MM.1S (cell line): ENCODE measurements at regions not wholly inside any gene's neighbourhood (a gene's known extent, or its start where the extent isn't known, plus 50 kb on each side); places are given as distances from the start of the nearest gene placed in this dataset.

Experiments
- DNase-seq: peaks from one replicate; pipeline ENCODE4 v3.0.0-alpha.2; 2015
- H2AFZ ChIP-seq: fragments of 300-600 bp; sonication (generic); 2 replicates; pipeline ENCODE4 v1.6.0; 2016; ENCODE audit warnings: antibody characterized with exemption, low read length
- H3F3A ChIP-seq: fragments of 300-600 bp; sonication (generic); 2 replicates; pipeline ENCODE4 v1.6.1; 2016; ENCODE audit warnings: mild to moderate bottlenecking, antibody characterized with exemption, low read length, moderate library complexity, mixed read lengths; ENCODE audit not compliant: insufficient read depth
- H3K27ac ChIP-seq: fragments of 300-600 bp; sonication (generic); 2 replicates; pipeline ENCODE4 v1.5.1; 2016; ENCODE audit warnings: mild to moderate bottlenecking, low read length
- H3K27me3 ChIP-seq: fragments of 300-600 bp; sonication (generic); replicated peaks from 2 replicates; pipeline ENCODE4 v1.6.0; 2016; ENCODE audit warnings: low read length; ENCODE audit not compliant: insufficient read depth
- H3K36me3 ChIP-seq: fragments of 300-600 bp; sonication (generic); replicated peaks from 2 replicates; pipeline ENCODE4 v1.6.1; 2016; ENCODE audit warnings: mild to moderate bottlenecking, low read length, mixed read lengths; ENCODE audit not compliant: insufficient read depth
- H3K4me1 ChIP-seq: fragments of 300-600 bp; sonication (generic); 2 replicates; pipeline ENCODE4 v1.6.1; 2016; ENCODE audit warnings: low read length, mixed read lengths
- H3K4me2 ChIP-seq: fragments of 300-600 bp; sonication (generic); 2 replicates; pipeline ENCODE4 v1.6.0; 2016; ENCODE audit warnings: low read depth, low read length
- H3K4me3 ChIP-seq: fragments of 300-600 bp; sonication (generic); 2 replicates; pipeline ENCODE4 v1.5.1; 2016; ENCODE audit warnings: low read length, mixed read lengths
- H3K79me2 ChIP-seq: fragments of 300-600 bp; sonication (generic); 2 replicates; pipeline ENCODE4 v1.6.1; 2016; ENCODE audit warnings: mixed run types, low read length, mixed read lengths
- H3K9ac ChIP-seq: fragments of 300-600 bp; sonication (generic); 2 replicates; pipeline ENCODE4 v1.6.1; 2016; ENCODE audit warnings: low read length, mixed read lengths
- H3K9me2 ChIP-seq: fragments of 300-600 bp; sonication (generic); replicated peaks from 2 replicates; pipeline ENCODE4 v1.6.1; 2016; ENCODE audit warnings: mild to moderate bottlenecking, low read length, mixed read lengths; ENCODE audit not compliant: insufficient read depth
- H3K9me3 ChIP-seq: fragments of 300-600 bp; sonication (generic); replicated peaks from 2 replicates; pipeline ENCODE4 v1.6.1; 2016; ENCODE audit warnings: mild to moderate bottlenecking, low read length, mixed read lengths; ENCODE audit not compliant: insufficient read depth
- H4K20me1 ChIP-seq: fragments of 300-600 bp; sonication (generic); 2 replicates; pipeline ENCODE4 v1.6.1; 2016; ENCODE audit warnings: mild to moderate bottlenecking, low read length, moderate library complexity, mixed read lengths; ENCODE audit not compliant: insufficient read depth
- EZH2 ChIP-seq: fragments of 300-600 bp; sonication (generic); optimal IDR thresholded peaks from 2 replicates; pipeline ENCODE3; 2017; ENCODE audit warnings: low read depth, mild to moderate bottlenecking, antibody characterized with exemption, low read length, mixed read lengths
- EZH2phosphoT487 ChIP-seq: fragments of 300-600 bp; sonication (generic); IDR thresholded peaks from 2 replicates; pipeline ENCODE4 v1.6.1; 2018; ENCODE audit warnings: antibody characterized with exemption, low read length
- TF ChIP-seq, protein P1 (sequence below): fragments of 300-600 bp; sonication (generic); IDR thresholded peaks from 2 replicates; pipeline ENCODE4 v1.5.1; 2016; ENCODE audit warnings: antibody characterized with exemption, low read length, mixed read lengths

DNA sequence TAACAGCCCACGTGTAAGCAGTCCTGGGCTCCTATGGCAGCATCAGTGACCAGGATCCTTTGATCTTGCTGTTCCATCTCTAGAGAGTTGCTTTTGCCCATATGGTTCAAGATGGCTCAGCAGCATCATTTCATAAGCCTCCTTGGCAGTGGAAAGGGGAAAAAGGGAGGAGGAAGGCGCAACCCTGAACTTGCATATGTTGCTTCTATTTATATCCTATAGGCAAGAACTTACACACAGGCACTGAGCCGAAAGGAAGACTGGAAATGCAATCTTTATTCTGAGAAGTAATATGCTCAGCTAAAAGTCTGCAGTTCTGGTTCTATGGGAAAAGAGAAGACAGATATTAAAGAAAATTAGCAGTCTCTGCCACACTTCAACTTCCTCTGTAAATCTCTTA, 167.7 kb upstream of the PLXNC1 start:
- H3K9me3 ChIP-seq: no peaks in the 10 kb centered on the region
- no peaks in the 10 kb centered on the region for H3K9me2 ChIP-seq
- H3K79me2 ChIP-seq: no peaks in the 10 kb centered on the region
- no peak for DNase-seq
- H3K36me3 ChIP-seq: no peaks in the 10 kb centered on the region
- no peak overlapping the region for H3K9ac ChIP-seq
- TF ChIP-seq EZH2phosphoT487 (no peak), EZH2 (no peak)
- TF ChIP-seq, protein P1, sequence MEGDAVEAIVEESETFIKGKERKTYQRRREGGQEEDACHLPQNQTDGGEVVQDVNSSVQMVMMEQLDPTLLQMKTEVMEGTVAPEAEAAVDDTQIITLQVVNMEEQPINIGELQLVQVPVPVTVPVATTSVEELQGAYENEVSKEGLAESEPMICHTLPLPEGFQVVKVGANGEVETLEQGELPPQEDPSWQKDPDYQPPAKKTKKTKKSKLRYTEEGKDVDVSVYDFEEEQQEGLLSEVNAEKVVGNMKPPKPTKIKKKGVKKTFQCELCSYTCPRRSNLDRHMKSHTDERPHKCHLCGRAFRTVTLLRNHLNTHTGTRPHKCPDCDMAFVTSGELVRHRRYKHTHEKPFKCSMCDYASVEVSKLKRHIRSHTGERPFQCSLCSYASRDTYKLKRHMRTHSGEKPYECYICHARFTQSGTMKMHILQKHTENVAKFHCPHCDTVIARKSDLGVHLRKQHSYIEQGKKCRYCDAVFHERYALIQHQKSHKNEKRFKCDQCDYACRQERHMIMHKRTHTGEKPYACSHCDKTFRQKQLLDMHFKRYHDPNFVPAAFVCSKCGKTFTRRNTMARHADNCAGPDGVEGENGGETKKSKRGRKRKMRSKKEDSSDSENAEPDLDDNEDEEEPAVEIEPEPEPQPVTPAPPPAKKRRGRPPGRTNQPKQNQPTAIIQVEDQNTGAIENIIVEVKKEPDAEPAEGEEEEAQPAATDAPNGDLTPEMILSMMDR: no peak
- no peak overlapping the region for H3K27ac ChIP-seq
- no peak overlapping the region for H3K4me3 ChIP-seq
- H3K4me1 ChIP-seq: no peaks in the 10 kb centered on the region
- no peaks in the 10 kb centered on the region for H3K27me3 ChIP-seq
- H4K20me1 ChIP-seq: no peaks in the 10 kb centered on the region
- H3K4me2 ChIP-seq: no peak overlapping the region
- no peak overlapping the region for H2AFZ ChIP-seq
- H3F3A ChIP-seq: no peaks in the 10 kb centered on the region

DNA sequence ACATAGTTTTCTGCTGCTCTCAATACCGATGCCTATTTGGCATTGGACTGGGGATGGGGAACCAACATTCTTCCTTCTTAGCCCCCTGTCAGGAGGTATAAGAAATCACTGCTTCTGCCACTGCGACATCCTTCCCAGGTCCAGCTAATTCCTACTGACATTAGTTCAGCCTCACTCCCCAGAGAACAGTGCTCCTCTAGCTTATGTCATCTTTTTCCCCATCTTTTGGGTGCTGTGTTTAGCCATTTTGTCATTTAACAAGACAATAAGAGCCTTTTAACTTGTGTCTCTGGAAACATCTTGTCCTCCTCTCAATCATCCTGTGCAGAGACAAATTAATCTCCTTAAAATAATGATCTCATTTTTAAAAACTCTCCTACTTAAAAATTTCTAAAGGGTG, 167.0 kb upstream of the PLXNC1 start:
- Histone ChIP-seq H3K4me1 (no peaks in the 10 kb centered on the region), H3K4me3 (no peak overlapping the region), H3K9me3 (no peaks in the 10 kb centered on the region), H4K20me1 (no peaks in the 10 kb centered on the region), H3K9ac (no peak overlapping the region), H3K27me3 (no peaks in the 10 kb centered on the region), H3K27ac (no peak overlapping the region), H2AFZ (no peak overlapping the region), H3K36me3 (no peaks in the 10 kb centered on the region), H3K9me2 (no peaks in the 10 kb centered on the region), H3K79me2 (no peaks in the 10 kb centered on the region), H3F3A (no peaks in the 10 kb centered on the region), H3K4me2 (no peak overlapping the region)
- DNase-seq: no peak
- TF ChIP-seq, protein P1: no peak
- TF ChIP-seq EZH2: no peak

DNA sequence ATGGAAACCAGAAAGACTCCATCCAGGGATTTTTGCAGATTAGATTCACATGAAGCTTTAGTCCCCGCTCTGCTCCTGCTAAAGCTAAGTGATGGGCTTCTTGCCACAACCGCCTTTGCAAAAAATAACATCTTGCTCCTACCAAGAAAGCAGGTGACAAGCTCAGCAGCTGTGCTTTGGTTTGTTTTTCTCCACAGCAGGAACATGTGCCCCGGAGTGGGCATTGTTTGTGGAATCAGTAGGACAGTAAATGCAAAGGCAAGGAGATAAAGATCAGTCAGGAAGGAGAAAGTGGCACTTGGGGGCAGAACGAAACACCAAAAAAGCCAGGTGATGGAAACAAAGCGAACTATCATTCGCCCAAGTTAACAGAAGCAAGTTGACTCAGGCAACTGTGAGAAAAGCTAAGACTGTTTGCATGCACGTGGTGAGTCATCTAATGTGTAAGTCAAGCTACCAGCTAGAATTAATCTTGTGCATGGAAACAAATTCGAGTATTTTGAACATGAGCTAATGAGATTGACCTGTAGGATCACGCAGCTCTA, 165.5 kb upstream of the PLXNC1 start:
- DNase-seq: no peak
- H2AFZ ChIP-seq: no peak overlapping the region
- H3K9ac ChIP-seq: no peak overlapping the region
- H3K27me3 ChIP-seq: no peaks in the 10 kb centered on the region
- no peaks in the 10 kb centered on the region for H3K9me2 ChIP-seq
- H4K20me1 ChIP-seq: no peaks in the 10 kb centered on the region
- no peak overlapping the region for H3K27ac ChIP-seq
- no peak overlapping the region for H3K4me2 ChIP-seq
- no peaks in the 10 kb centered on the region for H3F3A ChIP-seq
- H3K4me1 ChIP-seq: no peaks in the 10 kb centered on the region
- H3K4me3 ChIP-seq: no peak overlapping the region
- no peaks in the 10 kb centered on the region for H3K79me2 ChIP-seq
- no peaks in the 10 kb centered on the region for H3K9me3 ChIP-seq
- H3K36me3 ChIP-seq: no peaks in the 10 kb centered on the region
- TF ChIP-seq, protein P1: no peak
- TF ChIP-seq EZH2phosphoT487 (no peak), EZH2 (no peak)
